Gastrocnemius medialis (tissue), 4 donors: ENCODE measurements at regions not wholly inside any gene's neighbourhood (a gene's known extent, or its start where the extent isn't known, plus 50 kb on each side); places are given as distances from the start of the nearest gene placed in this dataset.
"Not testable (repeated sequence)": the region's sequence is repeated elsewhere in the genome, so short reads cannot be mapped to it uniquely, and the experiment has no call there.

Source experiments
- ATAC-seq, 2 donors: fragments of 150-250 bp; one replicate each; pipeline ENCODE4 v1.9.1; 2016
- DNase-seq, 2 donors: peaks; one replicate each; pipeline ENCODE4 v3.0.0-alpha.2; 2019
- H3K27ac ChIP-seq, 4 donors: fragments of 200-600 bp; sonication (generic); 1 replicate in 1 of 4; 2 replicates in 3 of 4; pipeline ENCODE4 v1.5.1; 2016 to 2018; ENCODE audit warnings: mild to moderate bottlenecking in 2 of 4, moderate library complexity in 1 of 4
- H3K27me3 ChIP-seq, 3 donors: fragments of 200-600 bp; sonication (generic) in 2 of 3; 1 replicate in 1 of 3; 2 replicates in 2 of 3; pipeline versions ENCODE4 v1.5.1 to v1.6.0; 2016 to 2019; ENCODE audit warnings: mild to moderate bottlenecking in 1 of 3, moderate library complexity in 1 of 3
- H3K36me3 ChIP-seq, 2 donors: fragments of 200-600 bp; sonication (generic) in 1 of 2; one replicate each; pipeline ENCODE4 v1.5.1; 2017 to 2018
- H3K4me1 ChIP-seq, 2 donors: fragments of 200-600 bp; sonication (generic) in 1 of 2; one replicate each; pipeline ENCODE4 v1.5.1; 2016 to 2017; ENCODE audit warnings: mild to moderate bottlenecking in 2 of 2
- H3K4me3 ChIP-seq, 4 donors: fragments of 200-600 bp; sonication (generic) in 3 of 4; 1 replicate in 1 of 4; 2 replicates in 3 of 4; pipeline ENCODE4 v1.5.1; 2016 to 2019; ENCODE audit warnings: mild to moderate bottlenecking in 2 of 4
- H3K9me3 ChIP-seq, 3 donors: fragments of 200-600 bp; sonication (generic) in 2 of 3; 1 replicate in 1 of 3; 2 replicates in 2 of 3; pipeline ENCODE4 v1.5.1; 2016 to 2019
- POLR2A ChIP-seq, 2 donors: fragments of 450-650 bp; IDR thresholded peaks; one replicate each; pipeline ENCODE4 v1.6.1; 2017; ENCODE audit warnings: antibody characterized with exemption in 2 of 2, mild to moderate bottlenecking in 2 of 2, moderate library complexity in 2 of 2
- in situ Hi-C, 4 donors: fragments of 200-750 bp; cut with MboI; loops; one replicate each; pipeline versions ENCODE4 v1.15.0 to v1.8.0; 2017; ENCODE audit warnings: low sequenced_read_pairs in 4 of 4
- intact Hi-C: fragments of 100-400 bp; cut with DNase I; formaldehyde crosslinking; loops from one replicate; pipeline ENCODE4 v1.15.1; 2023; ENCODE audit warnings: low total_unique reads
- TF ChIP-seq, protein P1 (sequence below), 5 experiments: fragments of 450-650 bp in 3 of 5; fragments of 200-600 bp in 2 of 5; sonication (generic) in 2 of 5; IDR thresholded peaks in 4 of 5; conservative IDR thresholded peaks in 1 of 5; 1 replicate in 4 of 5; 2 replicates in 1 of 5; pipeline ENCODE4 v1.5.1; 2016 to 2019; ENCODE audit warnings: antibody characterized with exemption in 5 of 5, mild to moderate bottlenecking in 3 of 5, moderate library complexity in 3 of 5

DNA sequence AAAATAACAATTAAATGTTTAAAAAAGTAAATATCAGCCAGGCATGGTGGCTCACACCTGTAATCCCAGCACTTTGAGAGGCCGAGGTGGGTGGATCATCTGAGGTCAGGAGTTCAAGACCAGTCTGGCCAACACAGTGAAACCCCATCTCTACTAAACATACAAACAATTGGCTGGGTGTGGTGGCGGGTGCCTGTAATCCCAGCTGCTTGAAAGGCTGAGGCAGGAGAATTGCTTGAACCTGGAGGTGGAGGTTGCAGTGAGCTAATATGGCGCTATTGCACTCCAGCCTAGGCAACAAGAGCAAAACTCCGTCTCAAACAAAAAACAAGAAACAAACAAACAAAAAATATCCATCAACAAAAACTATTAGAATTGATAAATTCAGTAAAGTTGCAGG is 77.5 kb downstream of the SNX5 start:
- H3K27me3 ChIP-seq, H3K4me3 ChIP-seq, H3K9me3 ChIP-seq, ATAC-seq, H3K27ac ChIP-seq, H3K36me3 ChIP-seq, intact Hi-C loops, DNase-seq: not testable (repeated sequence)
- peaks cover 18% of the 10 kb centered on the region in 2 donors for H3K4me1 ChIP-seq
- in situ Hi-C loops: loop anchor here in 2 of 4 donors (10.0 to 25.0 kb wide), 2 partner anchors 204 to 216 kb away; partner anchors contain the start of genes BANF2 (in 1 of the 2) and RRBP1 (in 1 of the 2)

DNA sequence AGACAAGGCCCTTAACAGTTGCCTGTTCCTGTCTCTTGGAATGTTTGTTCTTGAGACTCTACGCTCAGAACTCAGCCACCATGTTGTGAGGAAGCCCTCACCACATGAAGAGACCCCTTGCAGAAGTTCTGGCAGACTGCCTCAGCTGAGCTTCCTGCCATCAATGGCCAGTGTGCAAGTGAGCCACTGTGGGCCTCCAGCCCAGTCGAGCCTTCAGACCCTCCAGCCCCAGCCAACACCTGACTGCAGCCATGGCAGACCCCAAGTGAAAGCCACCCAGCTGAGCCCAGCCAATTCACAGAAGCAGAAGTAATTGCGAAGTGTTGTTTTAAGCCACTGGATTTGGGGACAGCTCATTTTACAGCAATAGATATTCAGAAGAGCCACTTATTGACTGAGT is 78.3 kb downstream of the SNX5 start:
- ATAC-seq (no peak), DNase-seq (no peak)
- H3K9me3 ChIP-seq: no peaks in the 10 kb centered on the region
- H3K27ac ChIP-seq: no peak overlapping the region
- no peak overlapping the region for H3K4me3 ChIP-seq
- in situ Hi-C loops (loop anchor here in 2 of 4 donors (10.0 to 25.0 kb wide), 2 partner anchors 203 to 216 kb away; partner anchors contain the start of genes BANF2 (in 1 of the 2) and RRBP1 (in 1 of the 2)), intact Hi-C loops (no loop called here)
- H3K4me1 ChIP-seq: peaks cover 11 to 13% of the 10 kb centered on the region in 2 donors
- TF ChIP-seq, protein P1, sequence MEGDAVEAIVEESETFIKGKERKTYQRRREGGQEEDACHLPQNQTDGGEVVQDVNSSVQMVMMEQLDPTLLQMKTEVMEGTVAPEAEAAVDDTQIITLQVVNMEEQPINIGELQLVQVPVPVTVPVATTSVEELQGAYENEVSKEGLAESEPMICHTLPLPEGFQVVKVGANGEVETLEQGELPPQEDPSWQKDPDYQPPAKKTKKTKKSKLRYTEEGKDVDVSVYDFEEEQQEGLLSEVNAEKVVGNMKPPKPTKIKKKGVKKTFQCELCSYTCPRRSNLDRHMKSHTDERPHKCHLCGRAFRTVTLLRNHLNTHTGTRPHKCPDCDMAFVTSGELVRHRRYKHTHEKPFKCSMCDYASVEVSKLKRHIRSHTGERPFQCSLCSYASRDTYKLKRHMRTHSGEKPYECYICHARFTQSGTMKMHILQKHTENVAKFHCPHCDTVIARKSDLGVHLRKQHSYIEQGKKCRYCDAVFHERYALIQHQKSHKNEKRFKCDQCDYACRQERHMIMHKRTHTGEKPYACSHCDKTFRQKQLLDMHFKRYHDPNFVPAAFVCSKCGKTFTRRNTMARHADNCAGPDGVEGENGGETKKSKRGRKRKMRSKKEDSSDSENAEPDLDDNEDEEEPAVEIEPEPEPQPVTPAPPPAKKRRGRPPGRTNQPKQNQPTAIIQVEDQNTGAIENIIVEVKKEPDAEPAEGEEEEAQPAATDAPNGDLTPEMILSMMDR (IDR thresholded peaks at IDR 0.05 in 4 of 5, conservative IDR thresholded peaks at IDR 0.05 in 1 of 5): no peak
- TF ChIP-seq POLR2A (IDR thresholded peaks at IDR 0.05): no peak
- no peaks in the 10 kb centered on the region for H3K27me3 ChIP-seq
- H3K36me3 ChIP-seq: no peaks in the 10 kb centered on the region

DNA sequence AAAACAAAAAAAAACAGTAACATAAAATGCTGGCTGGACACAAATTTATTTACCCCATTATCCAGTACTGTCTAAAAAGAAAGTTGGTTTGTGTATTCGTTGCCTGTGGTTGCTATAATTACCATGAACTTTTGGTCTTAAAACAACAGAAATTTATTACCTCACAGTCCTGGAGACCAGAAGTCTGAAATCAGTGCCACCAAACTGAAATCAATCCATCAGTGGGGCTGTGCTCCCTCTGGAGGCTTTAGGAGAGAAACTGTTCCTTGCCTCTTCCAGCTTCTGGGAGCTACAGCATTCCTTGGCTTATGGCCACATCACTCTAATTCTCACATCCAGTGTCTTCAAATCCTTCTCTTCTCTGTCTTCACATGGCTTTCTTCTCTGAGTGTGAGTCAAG is 79.4 kb downstream of the SNX5 start:
- DNase-seq (no peak), ATAC-seq (no peak)
- no peaks in the 10 kb centered on the region for H3K27me3 ChIP-seq
- no peaks in the 10 kb centered on the region for H3K36me3 ChIP-seq
- peaks cover 10 to 11% of the 10 kb centered on the region in 2 donors for H3K4me1 ChIP-seq
- intact Hi-C loops: no loop called here
- no peak for TF ChIP-seq POLR2A (IDR thresholded peaks at IDR 0.05)
- TF ChIP-seq, protein P1 (IDR thresholded peaks at IDR 0.05 in 4 of 5, conservative IDR thresholded peaks at IDR 0.05 in 1 of 5): no peak
- in situ Hi-C loops: loop anchor here in 1 of 4 donors (25.0 kb wide), 1 partner anchor 202 kb away; the partner anchor contains the start of genes BANF2 and RRBP1
- H3K4me3 ChIP-seq: no peak overlapping the region
- H3K27ac ChIP-seq: no peak overlapping the region
- H3K9me3 ChIP-seq: no peaks in the 10 kb centered on the region

DNA sequence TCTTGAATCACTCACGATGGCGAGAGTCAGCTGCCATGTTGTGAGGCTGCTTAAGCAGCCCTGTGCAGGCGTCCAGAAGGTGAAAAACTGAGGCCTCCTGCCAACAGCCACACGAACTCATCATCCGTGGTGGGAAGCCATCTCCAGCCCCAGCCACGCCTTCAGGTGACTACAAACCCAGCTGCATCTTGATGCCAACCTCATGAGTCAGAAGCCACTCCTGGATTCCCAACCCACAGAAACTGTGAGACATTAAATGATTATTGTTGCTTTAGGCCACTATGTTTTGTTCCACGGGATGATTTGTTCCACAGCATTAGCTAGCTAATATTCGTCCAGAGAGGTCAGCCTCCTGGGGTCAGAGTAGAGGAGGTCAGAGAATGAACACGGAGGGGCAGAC is 80.5 kb downstream of the SNX5 start:
- no peak for ATAC-seq
- Histone ChIP-seq H3K4me1 (peaks cover 10% of the 10 kb centered on the region in 2 donors), H3K27me3 (no peaks in the 10 kb centered on the region), H3K36me3 (no peaks in the 10 kb centered on the region), H3K27ac (no peak overlapping the region), H3K4me3 (no peak overlapping the region), H3K9me3 (no peaks in the 10 kb centered on the region)
- intact Hi-C loops (no loop called here), in situ Hi-C loops (loop anchor here in 1 of 4 donors (25.0 kb wide), 1 partner anchor 201 kb away; the partner anchor contains the start of genes BANF2 and RRBP1)
- TF ChIP-seq POLR2A (IDR thresholded peaks at IDR 0.05): no peak
- TF ChIP-seq, protein P1 (IDR thresholded peaks at IDR 0.05 in 4 of 5, conservative IDR thresholded peaks at IDR 0.05 in 1 of 5): no peak
- DNase-seq: no peak

DNA sequence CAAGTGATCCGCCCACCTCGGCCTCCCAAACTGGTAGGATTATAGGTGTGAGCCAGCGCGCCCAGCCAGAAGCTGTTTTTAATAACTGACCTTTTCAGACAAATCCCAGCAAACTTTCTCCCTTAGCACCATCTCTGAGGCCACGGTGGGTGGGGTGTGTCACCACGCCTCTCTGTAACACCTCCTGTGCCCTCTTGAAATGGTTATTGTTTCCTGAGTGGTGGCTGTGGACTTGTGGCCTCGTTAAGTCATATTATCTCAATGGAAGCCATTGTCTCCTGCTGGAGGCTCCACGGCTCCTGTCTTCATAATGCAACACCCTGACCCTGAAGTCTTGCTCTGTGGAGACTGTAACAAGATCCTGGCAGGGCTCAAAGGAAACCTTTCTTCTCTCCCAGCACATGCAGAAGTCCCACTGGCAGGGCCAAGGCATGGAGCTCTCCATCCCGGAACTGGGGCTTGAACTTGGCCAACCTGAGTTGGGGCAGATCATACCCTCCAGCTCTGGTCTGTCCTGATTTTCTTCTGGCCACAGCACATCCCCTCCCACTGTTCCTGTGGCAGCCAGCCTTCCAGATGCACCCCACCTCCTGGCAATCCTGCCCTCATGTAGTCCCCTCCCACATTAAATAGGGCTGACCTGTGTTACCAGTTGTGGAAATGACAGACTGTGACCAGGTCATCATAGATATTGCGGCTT is 81.1 kb downstream of the SNX5 start:
- Histone ChIP-seq H3K4me3 (no peak overlapping the region), H3K36me3 (no peaks in the 10 kb centered on the region), H3K27ac (no peak overlapping the region), H3K27me3 (no peaks in the 10 kb centered on the region), H3K4me1 (peaks cover 5 to 7% of the 10 kb centered on the region in 2 donors), H3K9me3 (no peaks in the 10 kb centered on the region)
- ATAC-seq (no peak), DNase-seq (no peak)
- intact Hi-C loops (no loop called here), in situ Hi-C loops (loop anchor here in 1 of 4 donors (25.0 kb wide), 1 partner anchor 200 kb away; the partner anchor contains the start of genes BANF2 and RRBP1)
- no peak for TF ChIP-seq POLR2A (IDR thresholded peaks at IDR 0.05)
- TF ChIP-seq, protein P1 (IDR thresholded peaks at IDR 0.05 in 4 of 5, conservative IDR thresholded peaks at IDR 0.05 in 1 of 5): no peak
